ENCODE measurements at regions not wholly inside any gene's neighbourhood (a gene's known extent, or its start where the extent isn't known, plus 50 kb on each side); places are given as distances from the start of the nearest gene placed in this dataset.

GRCh38 chr2:13466076-13466475 is 749.3 kb downstream of the TRIB2 start:
- ATAC-seq (no peak), DNase-seq (ENCODE audit: low read depth in 1 of 2, low spot score in 1 of 2) (no peak), FAIRE-seq (no peak)
- WGBS (ENCODE audit: missing lambda C conversion rate): 0% methylated on average over 2 of the region's 2 CpGs
- H3K4me3 ChIP-seq: no peak overlapping the region
- ChIA-PET POLR2A (no interaction called here), CTCF (interaction anchor here (0.5 kb wide), 1 partner anchor 63 kb away, joined by 3 read pairs; no protein-coding TSS in a partner anchor)
- no peaks in the 10 kb centered on the region for H3K4me1 ChIP-seq
- no peak overlapping the region for H3K27ac ChIP-seq
- H3K9me3 ChIP-seq: peaks cover 5% of the 10 kb centered on the region; the same call in 2 of the 3 replicates
- TF ChIP-seq GATA3 (IDR thresholded peaks at IDR 0.05; ENCODE audit: borderline replicate concordance) (no peak), TFCP2L1 (CRISPR knock-in tag; IDR thresholded peaks at IDR 0.05) (no peak), RFX5 (IDR thresholded peaks at IDR 0.05) (no peak), E2F6 (IDR thresholded peaks at IDR 0.05; ENCODE audit: borderline replicate concordance, low read depth) (no peak), MYC (IDR thresholded peaks at IDR 0.05; ENCODE audit: borderline replicate concordance, low read length) (no peak), MAZ (IDR thresholded peaks at IDR 0.05; ENCODE audit: borderline replicate concordance, low read depth, low read length) (no peak), NFE2L2 (conservative IDR thresholded peaks at IDR 0.05; ENCODE audit: low read length) (no peak), CBX8 (IDR thresholded peaks at IDR 0.05) (no peak), CEBPB (IDR thresholded peaks at IDR 0.05) (no peak), JUNB (IDR thresholded peaks at IDR 0.05) (no peak), NPAS2 (CRISPR knock-in tag; IDR thresholded peaks at IDR 0.05; ENCODE audit: borderline replicate concordance) (no peak), CHD2 (IDR thresholded peaks at IDR 0.05; ENCODE audit: low read length, partially characterized antibody) (no peak), POLR2A (IDR thresholded peaks at IDR 0.05; ENCODE audit: low read length) (no peak), HMGXB4 (CRISPR knock-in tag; IDR thresholded peaks at IDR 0.05; ENCODE audit: borderline replicate concordance) (no peak)
- TF ChIP-seq, protein P1, sequence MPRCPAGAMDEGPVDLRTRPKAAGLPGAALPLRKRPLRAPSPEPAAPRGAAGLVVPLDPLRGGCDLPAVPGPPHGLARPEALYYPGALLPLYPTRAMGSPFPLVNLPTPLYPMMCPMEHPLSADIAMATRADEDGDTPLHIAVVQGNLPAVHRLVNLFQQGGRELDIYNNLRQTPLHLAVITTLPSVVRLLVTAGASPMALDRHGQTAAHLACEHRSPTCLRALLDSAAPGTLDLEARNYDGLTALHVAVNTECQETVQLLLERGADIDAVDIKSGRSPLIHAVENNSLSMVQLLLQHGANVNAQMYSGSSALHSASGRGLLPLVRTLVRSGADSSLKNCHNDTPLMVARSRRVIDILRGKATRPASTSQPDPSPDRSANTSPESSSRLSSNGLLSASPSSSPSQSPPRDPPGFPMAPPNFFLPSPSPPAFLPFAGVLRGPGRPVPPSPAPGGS (IDR thresholded peaks at IDR 0.05): no peak
- no peak overlapping the region for H3K4me2 ChIP-seq

DNA sequence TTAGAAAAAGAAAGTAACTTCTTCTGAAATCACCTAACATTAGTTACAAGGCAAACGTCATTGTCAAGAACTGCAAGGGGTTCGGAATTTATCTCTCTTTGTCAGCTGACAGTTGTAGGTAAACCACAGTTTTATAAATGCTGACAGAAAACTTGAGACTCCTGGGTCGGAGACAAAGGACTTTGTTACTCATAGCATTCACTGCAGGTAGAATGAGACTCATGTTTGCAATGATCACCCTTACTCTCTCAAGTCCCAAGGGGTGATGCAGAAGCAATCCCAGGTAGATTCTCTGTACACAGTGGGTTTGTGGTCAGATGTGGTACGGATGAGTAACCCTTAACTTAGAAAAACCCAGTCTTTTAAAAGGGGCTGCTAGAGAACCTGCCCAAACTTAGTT is 757.8 kb downstream of the TRIB2 start:
- Histone ChIP-seq H3K4me2 (no peak overlapping the region), H3K4me1 (no peaks in the 10 kb centered on the region), H3K9me3 (peaks cover 10% of the 10 kb centered on the region; the same call in 2 of the 3 replicates), H3K4me3 (no peak overlapping the region), H3K27ac (no peak overlapping the region)
- DNase-seq (ENCODE audit: low read depth in 1 of 2, low spot score in 1 of 2) (no peak), ATAC-seq (no peak), FAIRE-seq (no peak)
- ChIA-PET POLR2A (no interaction called here), CTCF (interaction anchor here (0.5 kb wide), 1 partner anchor 1446 kb away, joined by 3 read pairs; no protein-coding TSS in a partner anchor)
- WGBS (ENCODE audit: missing lambda C conversion rate): 3% methylated on average over 4 of the region's 4 CpGs
- TF ChIP-seq RCOR1 (IDR thresholded peaks at IDR 0.05; ENCODE audit: low read depth, low read length) (no peak), FOSL2 (IDR thresholded peaks at IDR 0.05) (no peak), FOSL2 (CRISPR knock-in tag; IDR thresholded peaks at IDR 0.05) (no peak)

GRCh38 chr2:13480057-13480456 is 763.3 kb downstream of the TRIB2 start:
- Histone ChIP-seq H3K4me3 (no peak overlapping the region), H3K27ac (no peak overlapping the region), H3K4me2 (no peak overlapping the region), H3K4me1 (no peaks in the 10 kb centered on the region), H3K9me3 (peaks cover 9% of the 10 kb centered on the region; the same call in 1 of the 3 replicates)
- POLR2A ChIA-PET: no interaction called here
- WGBS (ENCODE audit: missing lambda C conversion rate): 0% methylated on average over 1 of the region's 1 CpG
- no peak for TF ChIP-seq POLR2AphosphoS2 (conservative IDR thresholded peaks at IDR 0.05; ENCODE audit: low read length)
- TF ChIP-seq KDM1A (IDR thresholded peaks at IDR 0.05; ENCODE audit: low read depth): no peak
- TF ChIP-seq, protein P2, sequence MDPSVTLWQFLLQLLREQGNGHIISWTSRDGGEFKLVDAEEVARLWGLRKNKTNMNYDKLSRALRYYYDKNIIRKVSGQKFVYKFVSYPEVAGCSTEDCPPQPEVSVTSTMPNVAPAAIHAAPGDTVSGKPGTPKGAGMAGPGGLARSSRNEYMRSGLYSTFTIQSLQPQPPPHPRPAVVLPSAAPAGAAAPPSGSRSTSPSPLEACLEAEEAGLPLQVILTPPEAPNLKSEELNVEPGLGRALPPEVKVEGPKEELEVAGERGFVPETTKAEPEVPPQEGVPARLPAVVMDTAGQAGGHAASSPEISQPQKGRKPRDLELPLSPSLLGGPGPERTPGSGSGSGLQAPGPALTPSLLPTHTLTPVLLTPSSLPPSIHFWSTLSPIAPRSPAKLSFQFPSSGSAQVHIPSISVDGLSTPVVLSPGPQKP (IDR thresholded peaks at IDR 0.05; ENCODE audit: low read depth, low read length): no peak
- TF ChIP-seq ZFP36 (IDR thresholded peaks at IDR 0.05; ENCODE audit: borderline replicate concordance, partially characterized antibody): no peak
- TF ChIP-seq MYC (IDR thresholded peaks at IDR 0.05; ENCODE audit: borderline replicate concordance, low read length): no peak
- no peak for TF ChIP-seq ZC3H11A (IDR thresholded peaks at IDR 0.05)
- no peak for TF ChIP-seq RFX5 (IDR thresholded peaks at IDR 0.05)
- TF ChIP-seq GATA3 (IDR thresholded peaks at IDR 0.05; ENCODE audit: borderline replicate concordance): no peak
- DNase-seq (ENCODE audit: low read depth in 1 of 2, low spot score in 1 of 2) (no peak), ATAC-seq (no peak), FAIRE-seq (no peak)
- CTCF ChIA-PET: no interaction called here

Data from A549 (cell line).